A204.1 (cell line): ENCODE measurements at regions not wholly inside any gene's neighbourhood (a gene's known extent, or its start where the extent isn't known, plus 50 kb on each side); places are given as distances from the start of the nearest gene placed in this dataset.
"Not testable (repeated sequence)": the region's sequence is repeated elsewhere in the genome, so short reads cannot be mapped to it uniquely, and the experiment has no call there.

Experiments
- FAIRE-seq: peaks from 2 replicates; lab custom pipeline; 2012; peaks lifted over from hg19 to GRCh38; lab: Jason Lieb, UNC

- no peak for FAIRE-seq
These were observed 358.7 kb downstream of the RRAGC start for GRCh38 chr1:38500891-38501290.

- no peak for FAIRE-seq
These were observed 359.2 kb downstream of the RRAGC start for GRCh38 chr1:38500352-38500751.

GRCh38 chr1:38498686-38499085 is 360.9 kb downstream of the RRAGC start:
- FAIRE-seq, result no peak

GRCh38 chr1:38497921-38498656 is 361.5 kb downstream of the RRAGC start:
- no peak for FAIRE-seq

DNA sequence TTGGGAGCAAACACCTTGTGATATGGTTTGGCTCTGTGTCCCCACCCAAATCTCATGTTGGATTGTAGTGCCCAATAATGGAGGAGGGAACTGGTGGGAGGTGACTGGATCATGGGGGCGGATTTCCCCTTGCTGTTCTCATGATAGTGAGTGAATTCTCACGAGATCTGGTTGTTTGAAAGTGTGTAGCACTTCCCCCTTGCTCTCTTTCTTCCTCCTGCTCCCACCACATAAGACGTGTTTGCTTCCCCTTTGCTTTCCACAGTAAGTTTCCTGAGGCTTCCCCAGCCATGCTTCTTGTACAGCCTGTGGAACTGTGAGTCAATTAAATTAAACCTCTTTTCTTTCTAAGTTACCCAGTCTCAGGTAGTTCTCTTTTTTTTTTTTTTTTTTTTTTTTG is 366.3 kb downstream of the RRAGC start:
- not testable (repeated sequence) for FAIRE-seq

GRCh38 chr1:38489844-38490270 is 369.7 kb downstream of the RRAGC start:
- no peak for FAIRE-seq

GRCh38 chr1:38488162-38488898 is 371.2 kb downstream of the RRAGC start:
- no peak for FAIRE-seq

DNA sequence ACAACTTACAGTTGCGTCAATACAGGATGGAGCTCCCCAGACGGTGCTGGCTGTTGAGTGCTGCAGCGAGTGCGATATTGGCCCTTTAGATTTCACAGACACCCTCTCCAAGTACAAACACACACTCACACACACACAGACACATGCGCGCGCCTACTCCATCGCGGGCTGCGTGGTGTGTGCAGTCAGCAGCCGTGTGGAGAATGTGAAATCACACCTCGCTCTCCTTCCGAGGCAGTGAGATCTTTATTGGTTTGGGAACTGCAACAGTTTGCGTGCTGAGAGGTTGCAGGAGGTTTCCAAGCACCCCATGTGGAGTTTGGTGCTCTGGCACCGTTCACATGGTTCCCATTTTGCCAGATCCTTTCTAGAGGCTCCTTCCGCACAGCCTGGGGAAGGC is 372.2 kb downstream of the RRAGC start:
- no peak for FAIRE-seq

GRCh38 chr1:38486085-38486484 is 373.5 kb downstream of the RRAGC start:
- FAIRE-seq, result no peak

- no peak for FAIRE-seq
These were observed 377.4 kb downstream of the RRAGC start for GRCh38 chr1:38481871-38482826.

DNA sequence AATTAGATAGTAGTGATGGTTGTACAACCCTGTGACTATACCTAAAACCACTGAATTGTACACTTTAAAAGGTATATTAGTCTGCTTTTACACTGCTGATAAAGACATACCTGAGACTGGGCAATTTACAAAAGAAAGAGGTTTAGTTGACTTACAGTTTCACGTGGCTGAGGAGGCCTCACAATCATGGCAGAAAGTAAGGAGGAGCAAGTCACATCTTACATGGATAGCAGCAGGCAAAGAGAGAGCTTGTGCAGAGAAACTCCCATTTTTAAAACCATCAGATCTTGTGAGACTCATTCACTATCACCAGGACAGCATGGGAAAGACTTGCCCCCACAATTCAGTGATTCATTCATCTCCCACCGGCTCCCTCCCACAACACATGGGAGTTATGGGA is 379.9 kb downstream of the RRAGC start:
- FAIRE-seq, result not testable (repeated sequence)

GRCh38 chr1:38477811-38478210 is 381.8 kb downstream of the RRAGC start:
- FAIRE-seq, result no peak

DNA sequence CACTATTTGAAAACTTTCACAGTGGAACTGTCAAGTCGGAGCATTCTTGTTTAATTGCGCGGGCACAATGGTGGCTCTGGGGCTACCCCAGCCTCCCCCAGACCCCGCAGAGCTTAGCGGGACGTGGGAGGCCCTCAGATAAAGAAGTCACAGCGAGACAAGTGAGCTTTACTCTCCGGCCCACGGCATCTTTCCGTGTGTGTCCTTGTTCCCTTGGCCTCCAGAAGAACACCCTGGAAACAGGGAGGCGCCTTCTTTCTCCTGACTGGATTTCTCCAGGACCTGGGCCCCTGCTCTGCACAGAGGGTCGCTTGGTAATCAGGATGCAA is 382.8 kb downstream of the RRAGC start:
- no peak for FAIRE-seq

GRCh38 chr1:38476111-38476849 is 383.3 kb downstream of the RRAGC start:
- FAIRE-seq, result no peak

DNA sequence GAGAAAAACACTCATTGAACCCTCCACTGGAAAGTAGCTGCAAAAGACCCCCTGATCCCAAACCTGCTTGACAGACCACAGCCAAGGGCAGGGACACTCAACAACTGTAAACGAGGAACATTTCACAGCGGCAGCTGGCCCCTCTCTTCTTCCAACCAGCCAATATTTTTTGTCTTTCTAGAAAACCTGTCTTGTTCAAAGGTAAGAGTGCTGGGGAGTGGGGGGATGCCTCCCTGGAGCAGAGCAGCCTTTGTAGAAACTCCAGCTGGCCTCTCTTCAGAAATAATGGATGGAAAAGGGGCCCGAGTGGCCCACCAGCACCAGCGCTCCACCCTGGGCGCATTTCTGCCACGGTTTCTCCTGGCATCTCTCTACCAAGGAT is 384.0 kb downstream of the RRAGC start:
- no peak for FAIRE-seq

- FAIRE-seq, result no peak
These were observed 384.6 kb downstream of the RRAGC start for GRCh38 chr1:38474738-38475623.

GRCh38 chr1:38466487-38466886 is 393.1 kb downstream of the RRAGC start:
- no peak for FAIRE-seq

DNA sequence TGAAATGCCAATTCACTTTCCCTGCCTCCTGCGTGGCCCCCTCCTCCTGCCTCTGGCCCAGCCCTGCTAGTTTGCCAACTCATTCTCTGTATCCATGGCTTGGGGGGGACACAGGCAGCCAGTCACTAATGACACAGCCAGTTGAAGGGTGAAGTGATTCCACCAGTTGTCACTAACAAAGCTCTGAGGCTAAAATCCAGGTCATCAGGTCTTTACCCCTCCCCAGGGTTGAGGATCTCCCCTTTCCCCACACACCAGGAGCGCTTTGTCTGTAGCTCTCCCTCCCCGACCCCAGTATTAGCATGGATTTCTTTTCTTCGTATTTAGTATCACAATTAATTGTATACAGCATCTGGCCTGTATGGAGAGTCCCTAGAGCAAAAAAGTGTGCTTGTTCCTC is 394.1 kb downstream of the RRAGC start:
- no peak for FAIRE-seq

DNA sequence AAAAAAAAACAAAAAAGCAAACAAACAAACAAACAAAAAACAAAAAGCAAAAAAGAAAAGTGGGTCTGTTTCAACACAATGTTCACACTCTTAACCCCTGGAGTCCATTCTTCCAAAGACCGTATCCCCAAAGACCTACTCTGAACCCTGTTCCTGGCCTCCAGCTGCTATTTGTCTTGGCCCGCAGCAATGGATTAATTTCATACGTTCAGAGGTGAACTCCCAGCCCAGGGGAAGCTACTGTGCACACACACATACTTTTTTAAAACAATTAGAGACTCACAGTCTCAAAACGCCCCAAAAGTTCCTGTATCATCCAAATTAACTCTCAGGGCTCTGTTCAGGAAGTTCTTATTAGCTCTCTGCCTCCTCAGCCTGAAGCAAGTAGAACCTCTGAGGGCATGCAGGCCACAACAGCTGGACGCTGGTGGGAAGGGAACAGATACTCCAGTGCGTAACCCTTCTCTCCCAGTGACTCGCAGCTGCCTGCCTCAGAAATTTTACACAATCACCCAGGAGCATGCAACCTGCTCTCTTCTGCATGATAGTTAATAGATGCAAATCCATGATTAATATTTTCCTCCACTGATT is 395.4 kb downstream of the RRAGC start:
- no peak for FAIRE-seq

DNA sequence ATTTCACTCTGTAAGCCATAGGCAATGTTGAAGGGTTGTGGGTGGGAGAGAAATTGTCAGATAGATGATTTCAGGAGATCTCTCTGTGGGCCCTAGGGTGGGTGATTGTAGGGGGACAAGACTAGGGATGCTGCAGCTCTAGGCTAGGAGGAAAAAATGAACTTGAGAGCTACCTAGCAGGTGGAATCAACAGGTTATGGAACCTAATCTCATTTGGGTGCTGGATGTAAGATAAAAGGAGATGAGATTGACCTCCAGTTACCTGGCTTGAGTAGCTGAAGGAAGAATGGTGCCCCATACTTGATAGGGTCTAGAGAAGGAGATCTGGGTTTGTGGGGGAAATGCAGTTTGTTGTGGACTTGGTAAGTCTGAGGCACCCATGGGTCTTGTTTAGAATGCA is 396.5 kb downstream of the RRAGC start:
- no peak for FAIRE-seq

GRCh38 chr1:38456531-38456876 is 403.1 kb downstream of the RRAGC start:
- no peak for FAIRE-seq
